ENCODE measurements at regions not wholly inside any gene's neighbourhood (a gene's known extent, or its start where the extent isn't known, plus 50 kb on each side); places are given as distances from the start of the nearest gene placed in this dataset.

GRCh38 chr21:18677632-18678031, 274.0 kb upstream of the TMPRSS15 start:
- H3K4me3 ChIP-seq (ENCODE audit: low read depth in 2 of 2, low read length in 2 of 2), result no peak overlapping the region
- no peaks in the 10 kb centered on the region for H3K27me3 ChIP-seq (ENCODE audit: control insufficient read depth, insufficient read depth, low read length)
- BruUV-seq (replicated peaks), result no TSS peak
- ChIA-PET POLR2A (no interaction called here), CTCF (no interaction called here)
- intact Hi-C loops (cut with micrococcal nuclease; ENCODE audit: unreplicated experiment) (no loop called here), in situ Hi-C loops (cut with HindIII; ENCODE audit: low pct_unique_long_range_greater_than_20kb, low sequenced_read_pairs) (no loop called here)
- H3K9me3 ChIP-seq (ENCODE audit: control insufficient read depth, insufficient read depth, low read depth, low read length), result no peaks in the 10 kb centered on the region
- H3K27ac ChIP-seq (ENCODE audit: low read length), result no peak overlapping the region
- TF ChIP-seq SIN3A (IDR thresholded peaks at IDR 0.05; ENCODE audit: borderline replicate concordance, insufficient read depth, low read depth, low read length) (no peak), TCF7L2 (IDR thresholded peaks at IDR 0.05; ENCODE audit: low read depth, low read length) (no peak), REST (IDR thresholded peaks at IDR 0.05; ENCODE audit: insufficient read depth in 1 of 2, low read depth in 2 of 2, low read length in 1 of 2) (no peak), POLR2AphosphoS5 (IDR thresholded peaks at IDR 0.05; ENCODE audit: low read depth, low read length) (no peak)
- TF ChIP-seq, protein P1, sequence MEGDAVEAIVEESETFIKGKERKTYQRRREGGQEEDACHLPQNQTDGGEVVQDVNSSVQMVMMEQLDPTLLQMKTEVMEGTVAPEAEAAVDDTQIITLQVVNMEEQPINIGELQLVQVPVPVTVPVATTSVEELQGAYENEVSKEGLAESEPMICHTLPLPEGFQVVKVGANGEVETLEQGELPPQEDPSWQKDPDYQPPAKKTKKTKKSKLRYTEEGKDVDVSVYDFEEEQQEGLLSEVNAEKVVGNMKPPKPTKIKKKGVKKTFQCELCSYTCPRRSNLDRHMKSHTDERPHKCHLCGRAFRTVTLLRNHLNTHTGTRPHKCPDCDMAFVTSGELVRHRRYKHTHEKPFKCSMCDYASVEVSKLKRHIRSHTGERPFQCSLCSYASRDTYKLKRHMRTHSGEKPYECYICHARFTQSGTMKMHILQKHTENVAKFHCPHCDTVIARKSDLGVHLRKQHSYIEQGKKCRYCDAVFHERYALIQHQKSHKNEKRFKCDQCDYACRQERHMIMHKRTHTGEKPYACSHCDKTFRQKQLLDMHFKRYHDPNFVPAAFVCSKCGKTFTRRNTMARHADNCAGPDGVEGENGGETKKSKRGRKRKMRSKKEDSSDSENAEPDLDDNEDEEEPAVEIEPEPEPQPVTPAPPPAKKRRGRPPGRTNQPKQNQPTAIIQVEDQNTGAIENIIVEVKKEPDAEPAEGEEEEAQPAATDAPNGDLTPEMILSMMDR (IDR thresholded peaks at IDR 0.05), result no peak
- no peaks in the 10 kb centered on the region for H3K4me1 ChIP-seq (ENCODE audit: control insufficient read depth, insufficient read depth, low read length)
- H3K36me3 ChIP-seq (ENCODE audit: control insufficient read depth, insufficient read depth, low read length), result no peaks in the 10 kb centered on the region
- ATAC-seq (no peak), DNase-seq (ENCODE audit: low read depth, low spot score) (no peak)

DNA sequence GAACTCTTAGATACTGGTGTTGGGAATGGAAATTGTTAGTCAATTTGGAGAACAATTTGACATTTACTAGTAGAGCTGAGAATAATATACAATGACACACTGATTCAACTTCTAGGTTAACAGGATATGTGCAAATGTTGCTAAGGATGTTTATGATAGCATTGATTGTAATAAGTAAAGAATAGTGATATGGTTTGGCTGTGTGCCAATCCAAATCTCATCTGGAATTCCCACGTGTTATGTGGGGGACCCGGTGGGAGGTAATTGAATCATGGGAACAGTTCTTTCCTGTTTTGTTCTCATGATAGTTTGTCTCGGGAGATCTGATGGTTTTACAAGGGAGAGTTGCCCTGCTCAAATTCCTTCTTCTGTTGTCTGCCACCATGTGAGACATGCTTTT, 302.4 kb upstream of the TMPRSS15 start:
- H3K9me3 ChIP-seq (ENCODE audit: control insufficient read depth, insufficient read depth, low read depth, low read length), result no peaks in the 10 kb centered on the region
- intact Hi-C loops (cut with micrococcal nuclease; ENCODE audit: unreplicated experiment), result no loop called here
- no peaks in the 10 kb centered on the region for H3K36me3 ChIP-seq (ENCODE audit: control insufficient read depth, insufficient read depth, low read length)
- H3K27ac ChIP-seq (ENCODE audit: low read length), result no peak overlapping the region
- no peak for TF ChIP-seq POLR2AphosphoS5 (IDR thresholded peaks at IDR 0.05; ENCODE audit: low read depth, low read length)
- ChIA-PET CTCF (no interaction called here), POLR2A (no interaction called here)
- DNase-seq (ENCODE audit: low read depth, low spot score) (no peak), ATAC-seq (no peak)
- H3K4me1 ChIP-seq (ENCODE audit: control insufficient read depth, insufficient read depth, low read length), result no peaks in the 10 kb centered on the region
- no peaks in the 10 kb centered on the region for H3K27me3 ChIP-seq (ENCODE audit: control insufficient read depth, insufficient read depth, low read length)
- in situ Hi-C loops (cut with HindIII; ENCODE audit: low pct_unique_long_range_greater_than_20kb, low sequenced_read_pairs), result no loop called here
- no peak overlapping the region for H3K4me3 ChIP-seq (ENCODE audit: low read depth in 2 of 2, low read length in 2 of 2)
- no TSS peak for BruUV-seq (replicated peaks)

DNA sequence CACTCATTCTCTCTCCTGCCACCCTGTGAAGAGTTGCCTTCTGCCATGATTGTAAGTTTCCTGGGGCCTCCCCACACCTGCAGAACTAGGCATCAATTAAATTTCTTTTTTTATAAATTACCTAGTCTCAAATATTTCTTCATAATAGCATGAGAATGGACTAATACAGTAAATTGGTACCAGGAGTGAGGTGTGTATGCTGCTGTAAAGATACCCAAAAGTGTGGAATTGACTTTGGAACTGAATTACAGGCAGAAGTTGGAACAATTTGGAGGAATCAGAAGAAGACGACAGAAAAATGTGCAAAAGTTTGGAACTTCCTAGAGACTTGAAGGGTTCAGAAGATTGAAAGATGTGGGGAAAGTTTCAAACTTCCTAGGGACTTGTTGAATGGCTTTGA, 308.1 kb upstream of the TMPRSS15 start:
- no TSS peak for BruUV-seq (replicated peaks)
- in situ Hi-C loops (cut with HindIII; ENCODE audit: low pct_unique_long_range_greater_than_20kb, low sequenced_read_pairs), result no loop called here
- intact Hi-C loops (cut with micrococcal nuclease; ENCODE audit: unreplicated experiment), result no loop called here
- Histone ChIP-seq H3K27ac (ENCODE audit: low read length) (no peak overlapping the region), H3K4me3 (ENCODE audit: low read depth in 2 of 2, low read length in 2 of 2) (no peak overlapping the region), H3K9me3 (ENCODE audit: control insufficient read depth, insufficient read depth, low read depth, low read length) (no peaks in the 10 kb centered on the region), H3K4me1 (ENCODE audit: control insufficient read depth, insufficient read depth, low read length) (no peaks in the 10 kb centered on the region), H3K27me3 (ENCODE audit: control insufficient read depth, insufficient read depth, low read length) (no peaks in the 10 kb centered on the region), H3K36me3 (ENCODE audit: control insufficient read depth, insufficient read depth, low read length) (no peaks in the 10 kb centered on the region)
- ATAC-seq (no peak), DNase-seq (ENCODE audit: low read depth, low spot score) (no peak)
- CTCF ChIA-PET, result no interaction called here
- POLR2A ChIA-PET, result no interaction called here
- TF ChIP-seq POLR2AphosphoS5 (IDR thresholded peaks at IDR 0.05; ENCODE audit: low read depth, low read length) (no peak), TCF7L2 (IDR thresholded peaks at IDR 0.05; ENCODE audit: low read depth, low read length) (no peak), REST (IDR thresholded peaks at IDR 0.05; ENCODE audit: insufficient read depth in 1 of 2, low read depth in 2 of 2, low read length in 1 of 2) (no peak), SIN3A (IDR thresholded peaks at IDR 0.05; ENCODE audit: borderline replicate concordance, insufficient read depth, low read depth, low read length) (no peak)
- TF ChIP-seq, protein P1 (IDR thresholded peaks at IDR 0.05), result no peak
